ENCODE measurements at regions not wholly inside any gene's neighbourhood (a gene's known extent, or its start where the extent isn't known, plus 50 kb on each side); places are given as distances from the start of the nearest gene placed in this dataset.
"Not testable (repeated sequence)": the region's sequence is repeated elsewhere in the genome, so short reads cannot be mapped to it uniquely, and the experiment has no call there.

DNA sequence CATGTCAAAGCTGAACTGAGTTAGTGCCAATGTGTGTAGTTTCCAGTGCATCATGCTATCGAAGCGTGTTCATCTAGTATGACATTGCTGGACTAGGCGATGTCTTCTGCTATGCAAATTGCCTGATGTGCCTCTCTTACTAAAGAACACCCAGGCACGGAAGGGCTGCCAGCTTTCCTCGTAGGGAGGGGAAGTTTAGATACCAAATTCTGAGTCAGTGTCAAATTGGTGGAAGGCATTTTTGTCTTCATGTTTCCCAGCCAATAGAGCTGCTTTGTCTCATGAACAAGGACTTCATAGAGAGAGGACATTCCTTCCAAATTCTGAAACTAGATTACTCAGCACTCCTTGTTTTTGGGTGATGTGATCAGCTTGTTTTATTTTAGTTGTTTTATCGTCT, 320.1 kb downstream of the BTBD3 start:
- DNase-seq: peak in 3 of 5 donors; percentile 17 to 50 (median 28)
- no peaks in the 10 kb centered on the region for H3K36me3 ChIP-seq
- H3K27me3 ChIP-seq: no peaks in the 10 kb centered on the region
- no peak overlapping the region for H3K4me3 ChIP-seq
- 35 to 45% (median 44%) methylated on average over 6 of the region's 6 CpGs for WGBS, 3 donors
- TF ChIP-seq, protein P1, sequence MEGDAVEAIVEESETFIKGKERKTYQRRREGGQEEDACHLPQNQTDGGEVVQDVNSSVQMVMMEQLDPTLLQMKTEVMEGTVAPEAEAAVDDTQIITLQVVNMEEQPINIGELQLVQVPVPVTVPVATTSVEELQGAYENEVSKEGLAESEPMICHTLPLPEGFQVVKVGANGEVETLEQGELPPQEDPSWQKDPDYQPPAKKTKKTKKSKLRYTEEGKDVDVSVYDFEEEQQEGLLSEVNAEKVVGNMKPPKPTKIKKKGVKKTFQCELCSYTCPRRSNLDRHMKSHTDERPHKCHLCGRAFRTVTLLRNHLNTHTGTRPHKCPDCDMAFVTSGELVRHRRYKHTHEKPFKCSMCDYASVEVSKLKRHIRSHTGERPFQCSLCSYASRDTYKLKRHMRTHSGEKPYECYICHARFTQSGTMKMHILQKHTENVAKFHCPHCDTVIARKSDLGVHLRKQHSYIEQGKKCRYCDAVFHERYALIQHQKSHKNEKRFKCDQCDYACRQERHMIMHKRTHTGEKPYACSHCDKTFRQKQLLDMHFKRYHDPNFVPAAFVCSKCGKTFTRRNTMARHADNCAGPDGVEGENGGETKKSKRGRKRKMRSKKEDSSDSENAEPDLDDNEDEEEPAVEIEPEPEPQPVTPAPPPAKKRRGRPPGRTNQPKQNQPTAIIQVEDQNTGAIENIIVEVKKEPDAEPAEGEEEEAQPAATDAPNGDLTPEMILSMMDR (IDR thresholded peaks at IDR 0.05): no peak
- TF ChIP-seq EP300 (IDR thresholded peaks at IDR 0.05) (no peak), POLR2A (IDR thresholded peaks at IDR 0.05) (no peak)
- intact Hi-C loops (cut with DNase I): no loop called here
- H3K4me1 ChIP-seq (ENCODE audit: insufficient read depth): peaks cover 4% of the 10 kb centered on the region
- no peak overlapping the region for H3K27ac ChIP-seq
- no peaks in the 10 kb centered on the region for H3K9me3 ChIP-seq

DNA sequence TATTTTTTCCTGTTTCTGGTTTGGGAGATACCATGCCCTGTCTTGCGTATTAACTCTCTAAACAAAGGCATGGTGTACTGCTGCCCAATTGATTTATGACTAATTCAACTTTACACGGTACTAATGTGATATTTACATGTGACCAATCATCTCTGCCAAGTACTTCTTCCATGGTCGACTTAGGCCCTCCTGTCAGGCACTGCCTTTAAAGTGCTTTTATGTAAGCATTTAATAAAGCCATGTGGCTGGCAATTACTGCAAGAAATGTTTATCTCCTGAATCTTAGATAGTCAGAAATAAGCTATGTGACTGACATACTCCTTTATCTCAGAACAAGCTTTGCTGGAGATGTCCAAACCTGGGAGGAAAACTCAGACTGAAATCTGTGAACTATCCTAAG, 323.4 kb downstream of the BTBD3 start:
- intact Hi-C loops (cut with DNase I): no loop called here
- TF ChIP-seq POLR2A (IDR thresholded peaks at IDR 0.05) (no peak), EP300 (IDR thresholded peaks at IDR 0.05) (no peak)
- TF ChIP-seq, protein P1 (IDR thresholded peaks at IDR 0.05): no peak

DNA sequence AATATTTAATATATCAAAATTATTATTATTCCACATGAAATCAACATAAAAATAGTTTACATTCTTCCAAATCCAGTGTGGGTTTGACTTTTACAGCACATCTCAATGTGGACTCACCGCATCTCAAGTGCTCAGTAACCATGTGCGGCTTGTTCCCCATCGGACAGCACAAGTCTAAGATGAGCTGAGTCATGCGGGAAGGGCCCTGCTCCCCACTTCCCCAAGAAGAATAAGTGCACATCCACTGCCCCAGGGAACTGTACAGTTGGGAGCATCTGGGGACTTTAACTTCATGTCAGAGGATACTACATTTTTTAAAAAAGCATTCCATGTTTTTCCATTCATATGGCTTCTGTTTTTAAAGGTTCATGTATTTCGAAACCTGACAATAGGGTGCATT, 325.6 kb downstream of the BTBD3 start:
- Histone ChIP-seq H3K4me1 (ENCODE audit: insufficient read depth) (peaks cover under 1% of the 10 kb centered on the region), H3K9me3 (no peaks in the 10 kb centered on the region), H3K4me3 (no peak overlapping the region), H3K27ac (no peak overlapping the region), H3K36me3 (no peaks in the 10 kb centered on the region), H3K27me3 (no peaks in the 10 kb centered on the region)
- TF ChIP-seq EP300 (IDR thresholded peaks at IDR 0.05): no peak
- no peak for TF ChIP-seq POLR2A (IDR thresholded peaks at IDR 0.05)
- TF ChIP-seq, protein P1 (IDR thresholded peaks at IDR 0.05): no peak
- WGBS, 3 donors: 70 to 86% (median 75%) methylated on average over 5 of the region's 5 CpGs
- DNase-seq: no peak
- intact Hi-C loops (cut with DNase I): no loop called here

More for the DNA sequence above, 323.4 kb downstream of the BTBD3 start:
- no peaks in the 10 kb centered on the region for H3K36me3 ChIP-seq
- no peak overlapping the region for H3K4me3 ChIP-seq
- peaks cover 4% of the 10 kb centered on the region for H3K4me1 ChIP-seq (ENCODE audit: insufficient read depth)
- no peak overlapping the region for H3K27ac ChIP-seq
- WGBS, 3 donors: 80 to 87% (median 85%) methylated on average over 3 of the region's 3 CpGs
- H3K9me3 ChIP-seq: no peaks in the 10 kb centered on the region
- DNase-seq: no peak
- no peaks in the 10 kb centered on the region for H3K27me3 ChIP-seq

DNA sequence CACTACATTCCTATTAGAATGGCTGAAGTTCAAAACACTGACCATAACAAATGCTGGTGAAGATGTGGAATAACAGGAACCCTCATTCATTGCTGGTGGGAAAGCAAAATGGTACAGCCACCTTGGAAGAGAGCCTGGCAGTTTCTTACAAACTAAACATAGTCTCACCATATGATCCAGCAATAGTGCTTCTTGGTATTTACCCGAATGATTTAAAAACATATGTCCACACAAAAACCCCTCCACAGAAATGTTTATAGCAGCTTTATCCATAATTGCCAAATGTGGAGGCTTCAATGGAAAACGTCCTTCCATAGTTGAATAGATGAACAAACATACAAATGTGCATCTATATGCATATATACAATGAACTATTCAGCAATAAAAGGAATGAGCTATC, 330.8 kb downstream of the BTBD3 start:
- no peak for TF ChIP-seq EP300 (IDR thresholded peaks at IDR 0.05)
- TF ChIP-seq, protein P1 (IDR thresholded peaks at IDR 0.05): no peak
- no peak for TF ChIP-seq POLR2A (IDR thresholded peaks at IDR 0.05)
- WGBS, 3 donors: 75 to 89% (median 79%) methylated on average over 2 of the region's 2 CpGs

DNA sequence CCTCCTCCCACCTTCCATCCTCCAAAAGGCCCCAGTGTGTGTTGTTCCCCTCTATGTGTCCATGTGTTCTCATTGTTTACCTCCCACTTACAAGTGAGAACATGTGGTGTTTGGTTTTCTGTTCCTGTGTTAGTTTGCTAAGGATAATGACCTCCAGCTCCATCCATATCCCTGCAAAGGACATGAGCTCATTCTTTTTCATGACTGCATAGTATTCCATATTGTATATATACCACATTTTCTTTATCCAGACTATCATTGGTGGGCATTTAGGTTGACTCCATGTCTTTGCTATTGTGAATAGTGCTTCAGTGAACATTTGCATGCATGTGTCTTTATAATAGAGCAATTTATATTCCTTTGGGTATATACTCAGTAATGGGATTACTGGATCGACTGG, 333.0 kb downstream of the BTBD3 start:
- H3K27me3 ChIP-seq; DNase-seq; H3K4me3 ChIP-seq; H3K9me3 ChIP-seq; intact Hi-C loops (cut with DNase I); H3K4me1 ChIP-seq (ENCODE audit: insufficient read depth); H3K36me3 ChIP-seq; H3K27ac ChIP-seq: not testable (repeated sequence)
- 89 to 98% (median 97%) methylated on average over 1 of the region's 1 CpG for WGBS, 3 donors

More for the DNA sequence above, 330.8 kb downstream of the BTBD3 start:
- no peaks in the 10 kb centered on the region for H3K9me3 ChIP-seq
- H3K36me3 ChIP-seq: no peaks in the 10 kb centered on the region
- no peak overlapping the region for H3K27ac ChIP-seq
- intact Hi-C loops (cut with DNase I): no loop called here
- no peak for DNase-seq
- no peaks in the 10 kb centered on the region for H3K27me3 ChIP-seq
- H3K4me3 ChIP-seq: no peak overlapping the region
- peaks cover 4% of the 10 kb centered on the region for H3K4me1 ChIP-seq (ENCODE audit: insufficient read depth)
